HG03432 (cell line): ENCODE measurements at regions not wholly inside any gene's neighbourhood (a gene's known extent, or its start where the extent isn't known, plus 50 kb on each side); places are given as distances from the start of the nearest gene placed in this dataset.

Experiments used
- ATAC-seq: cut with Tn5 transposase; IDR thresholded peaks from one replicate; pipeline ENCODE4 v1.9.1; 2021; ENCODE audit warnings: mild to moderate bottlenecking, moderate library complexity; ENCODE audit not compliant: unreplicated experiment

GRCh38 chr18:44117821-44118220, 562.9 kb upstream of the SETBP1 start:
- ATAC-seq: no peak

GRCh38 chr18:44119607-44120006, 561.1 kb upstream of the SETBP1 start:
- no peak for ATAC-seq

- ATAC-seq: no peak
These were observed 556.9 kb upstream of the SETBP1 start for GRCh38 chr18:44123743-44124142.

- no peak for ATAC-seq
These were observed 555.2 kb upstream of the SETBP1 start for GRCh38 chr18:44125446-44125845.

- no peak for ATAC-seq
These were observed 554.1 kb upstream of the SETBP1 start for GRCh38 chr18:44126598-44126997.

- ATAC-seq: no peak
These were observed 552.3 kb upstream of the SETBP1 start for GRCh38 chr18:44128365-44128764.

GRCh38 chr18:44130376-44130942, 550.2 kb upstream of the SETBP1 start:
- no peak for ATAC-seq

GRCh38 chr18:44133483-44133882, 547.2 kb upstream of the SETBP1 start:
- ATAC-seq: no peak

GRCh38 chr18:44134447-44134846, 546.2 kb upstream of the SETBP1 start:
- no peak for ATAC-seq

GRCh38 chr18:44135741-44136140, 544.9 kb upstream of the SETBP1 start:
- no peak for ATAC-seq

- ATAC-seq: no peak
These were observed 544.4 kb upstream of the SETBP1 start for GRCh38 chr18:44136326-44136725.

GRCh38 chr18:44143072-44143471, 537.6 kb upstream of the SETBP1 start:
- ATAC-seq: no peak

GRCh38 chr18:44149706-44150105, 531.0 kb upstream of the SETBP1 start:
- no peak for ATAC-seq

- ATAC-seq: no peak
These were observed 526.7 kb upstream of the SETBP1 start for GRCh38 chr18:44153981-44154380.

- ATAC-seq: no peak
These were observed 524.6 kb upstream of the SETBP1 start for GRCh38 chr18:44156126-44156525.

GRCh38 chr18:44156776-44157335, 523.8 kb upstream of the SETBP1 start:
- no peak for ATAC-seq

- no peak for ATAC-seq
These were observed 510.3 kb upstream of the SETBP1 start for GRCh38 chr18:44170208-44170880.

- ATAC-seq: no peak
These were observed 509.4 kb upstream of the SETBP1 start for GRCh38 chr18:44171301-44171700.

GRCh38 chr18:44175891-44176290, 504.8 kb upstream of the SETBP1 start:
- no peak for ATAC-seq

- no peak for ATAC-seq
These were observed 502.2 kb upstream of the SETBP1 start for GRCh38 chr18:44178476-44178875.

- no peak for ATAC-seq
These were observed 501.0 kb upstream of the SETBP1 start for GRCh38 chr18:44179693-44180092.

- ATAC-seq: no peak
These were observed 500.0 kb upstream of the SETBP1 start for GRCh38 chr18:44180683-44181082.
